CD4-positive, alpha-beta T cell (primary cell): ENCODE measurements at regions not wholly inside any gene's neighbourhood (a gene's known extent, or its start where the extent isn't known, plus 50 kb on each side); places are given as distances from the start of the nearest gene placed in this dataset.

Source experiments
- ATAC-seq: fragments of 200-7000 bp; cut with Tn5 transposase; one replicate; pipeline ENCODE4 v1.10.0; 2022; ENCODE audit warnings: mild to moderate bottlenecking; ENCODE audit not compliant: poor library complexity
- CTCF ChIA-PET: fragments of 350-600 bp; sonication (Branson Sonifier 250); formaldehyde crosslinking; loops from one replicate; lab custom pipeline; 2021; ENCODE audit warnings: antibody characterized with exemption, inconsistent platforms; lab: Charles Lee
- POLR2A ChIA-PET: fragments of 350-600 bp; sonication (Branson Sonifier 250); formaldehyde crosslinking; loops from one replicate; lab custom pipeline; 2021; ENCODE audit warnings: antibody characterized with exemption, inconsistent platforms; lab: Charles Lee
- DNase-seq, 14 experiments: peaks; one replicate each; pipeline ENCODE4 v3.0.0-alpha.2; 2013 to 2020; ENCODE audit warnings: mixed read lengths in 2 of 14
- H3K27ac ChIP-seq, 2 donors: one replicate each; pipeline versions ENCODE4 v1.5.1 to v1.7.0; 2013; ENCODE audit warnings: low read length in 2 of 2, low read depth in 1 of 2, mild to moderate bottlenecking in 1 of 2
- H3K27me3 ChIP-seq, 2 experiments: 1 replicate in 1 of 2; 2 replicates in 1 of 2; pipeline versions ENCODE4 v1.6.1 to v1.7.0; 2013; ENCODE audit warnings: low read length in 2 of 2, control low read depth in 1 of 2, mild to moderate bottlenecking in 1 of 2, moderate library complexity in 1 of 2; ENCODE audit not compliant: insufficient read depth in 2 of 2, control insufficient read depth in 1 of 2
- H3K36me3 ChIP-seq: one replicate; pipeline ENCODE4 v1.6.1; 2013; ENCODE audit warnings: low read length, control low read depth; ENCODE audit not compliant: insufficient read depth
- H3K4me1 ChIP-seq: one replicate; pipeline ENCODE4 v1.6.1; 2013; ENCODE audit warnings: low read length, control low read depth; ENCODE audit not compliant: insufficient read depth
- H3K4me3 ChIP-seq: one replicate; pipeline ENCODE4 v1.5.1; 2013; ENCODE audit warnings: mild to moderate bottlenecking, low read length, moderate library complexity
- H3K9me3 ChIP-seq, 2 experiments: 1 replicate in 1 of 2; 2 replicates in 1 of 2; pipeline versions ENCODE4 v1.6.1 to v1.7.0; 2013; ENCODE audit warnings: low read length in 2 of 2, mild to moderate bottlenecking in 2 of 2, control low read depth in 1 of 2, moderate library complexity in 1 of 2; ENCODE audit not compliant: control insufficient read depth in 1 of 2, insufficient read depth in 1 of 2
- H3K27ac Mint-ChIP-seq: one replicate; pipeline ENCODE4 v1.8.0; 2020; ENCODE audit warnings: mixed read lengths
- H3K27me3 Mint-ChIP-seq: one replicate; pipeline ENCODE4 v1.8.0; 2021; ENCODE audit warnings: mixed read lengths
- H3K36me3 Mint-ChIP-seq: one replicate; pipeline ENCODE4 v1.8.0; 2021; ENCODE audit warnings: low read depth, mixed read lengths
- H3K4me1 Mint-ChIP-seq: one replicate; pipeline ENCODE4 v1.8.0; 2021; ENCODE audit warnings: low read depth, mixed read lengths
- H3K4me3 Mint-ChIP-seq: one replicate; pipeline ENCODE4 v1.8.0; 2020; ENCODE audit warnings: mild to moderate bottlenecking, mixed read lengths
- H3K9me3 Mint-ChIP-seq: one replicate; pipeline ENCODE4 v1.8.0; 2020; ENCODE audit warnings: mixed read lengths
- intact Hi-C, 2 experiments: fragments of 100-400 bp; cut with DNase I in 1 of 2; cut with micrococcal nuclease in 1 of 2; formaldehyde crosslinking; loops; one replicate each; pipeline versions ENCODE4 v1.15.1 to v1.9.0; 2023 to 2025; cut with DNase I, micrococcal nuclease
- TF ChIP-seq, protein P1 (sequence below): fragments of 200-600 bp; IDR thresholded peaks from one replicate; pipeline ENCODE4 v1.8.0; 2022; ENCODE audit warnings: antibody characterized with exemption, mild to moderate bottlenecking

DNA sequence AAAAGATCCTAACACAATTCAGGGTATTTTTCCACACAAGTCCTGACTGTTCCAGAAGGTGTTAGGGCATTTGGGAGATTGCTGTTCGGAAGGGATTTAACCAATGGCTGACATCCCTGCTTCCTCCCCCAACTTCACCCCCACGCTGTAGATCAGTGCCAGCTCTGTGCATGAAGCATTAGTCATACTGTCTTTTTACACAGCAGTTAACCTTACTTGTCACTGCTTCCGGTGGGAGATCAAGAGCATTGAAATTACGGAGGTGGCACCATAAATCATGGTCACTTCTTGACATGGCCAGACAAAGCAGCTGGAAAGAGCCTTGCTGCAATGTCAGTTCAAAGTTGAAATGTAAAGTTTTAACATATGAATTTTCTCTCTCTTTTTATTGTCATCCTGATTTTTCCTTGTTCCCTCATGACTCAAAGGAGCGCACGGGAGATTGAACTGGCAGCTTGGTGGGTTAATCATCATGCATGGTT is 70.2 kb downstream of the HRH4 start:
- Histone ChIP-seq H3K9me3 (no peaks in the 10 kb centered on the region), H3K27me3 (peaks cover 5 to 8% of the 10 kb centered on the region in 2 experiments), H3K4me1 (no peaks in the 10 kb centered on the region), H3K36me3 (no peaks in the 10 kb centered on the region), H3K27ac (no peak overlapping the region), H3K4me3 (no peak overlapping the region)
- CTCF ChIA-PET = interaction anchor here (0.9 kb wide), 1 partner anchor 16 kb away, joined by 3 read pairs; no protein-coding TSS in a partner anchor
- H3K9me3 Mint-ChIP-seq = peaks cover 4% of the 10 kb centered on the region
- H3K4me1 Mint-ChIP-seq = no peaks in the 10 kb centered on the region
- POLR2A ChIA-PET = interaction anchor here (0.7 kb wide), 1 partner anchor 71 kb away, joined by 4 read pairs; no protein-coding TSS in a partner anchor
- no peak for DNase-seq
- peaks cover 50% of the 10 kb centered on the region for H3K27me3 Mint-ChIP-seq
- no peak overlapping the region for H3K4me3 Mint-ChIP-seq
- H3K27ac Mint-ChIP-seq = no peak overlapping the region
- no peaks in the 10 kb centered on the region for H3K36me3 Mint-ChIP-seq
- no peak for ATAC-seq
- intact Hi-C loops = no loop called here
- TF ChIP-seq, protein P1, sequence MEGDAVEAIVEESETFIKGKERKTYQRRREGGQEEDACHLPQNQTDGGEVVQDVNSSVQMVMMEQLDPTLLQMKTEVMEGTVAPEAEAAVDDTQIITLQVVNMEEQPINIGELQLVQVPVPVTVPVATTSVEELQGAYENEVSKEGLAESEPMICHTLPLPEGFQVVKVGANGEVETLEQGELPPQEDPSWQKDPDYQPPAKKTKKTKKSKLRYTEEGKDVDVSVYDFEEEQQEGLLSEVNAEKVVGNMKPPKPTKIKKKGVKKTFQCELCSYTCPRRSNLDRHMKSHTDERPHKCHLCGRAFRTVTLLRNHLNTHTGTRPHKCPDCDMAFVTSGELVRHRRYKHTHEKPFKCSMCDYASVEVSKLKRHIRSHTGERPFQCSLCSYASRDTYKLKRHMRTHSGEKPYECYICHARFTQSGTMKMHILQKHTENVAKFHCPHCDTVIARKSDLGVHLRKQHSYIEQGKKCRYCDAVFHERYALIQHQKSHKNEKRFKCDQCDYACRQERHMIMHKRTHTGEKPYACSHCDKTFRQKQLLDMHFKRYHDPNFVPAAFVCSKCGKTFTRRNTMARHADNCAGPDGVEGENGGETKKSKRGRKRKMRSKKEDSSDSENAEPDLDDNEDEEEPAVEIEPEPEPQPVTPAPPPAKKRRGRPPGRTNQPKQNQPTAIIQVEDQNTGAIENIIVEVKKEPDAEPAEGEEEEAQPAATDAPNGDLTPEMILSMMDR = no peak

DNA sequence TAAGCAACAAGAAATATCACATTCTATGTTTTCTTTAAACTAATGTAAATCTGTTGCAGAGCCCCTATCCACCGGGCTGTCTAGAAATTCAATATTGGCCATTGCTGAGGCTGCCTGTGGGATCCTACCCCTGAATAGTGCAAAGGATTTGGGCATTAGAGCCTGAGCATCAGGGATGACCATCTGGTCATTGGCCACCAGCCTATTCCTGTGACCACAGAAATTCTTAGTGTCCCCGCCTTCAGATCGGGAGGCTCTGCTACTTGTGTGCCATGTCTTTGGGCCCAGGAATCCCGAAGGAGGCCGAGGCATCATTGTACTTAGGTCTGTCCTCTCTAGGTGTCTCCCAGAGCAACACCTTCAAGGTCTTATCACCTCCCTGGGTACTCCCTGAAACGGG is 73.8 kb downstream of the HRH4 start:
- Mint-ChIP-seq H3K36me3 (no peaks in the 10 kb centered on the region), H3K27me3 (peaks cover 50% of the 10 kb centered on the region), H3K4me1 (no peaks in the 10 kb centered on the region), H3K27ac (no peak overlapping the region), H3K4me3 (no peak overlapping the region), H3K9me3 (peaks cover 4% of the 10 kb centered on the region)
- ChIA-PET POLR2A (no interaction called here), CTCF (no interaction called here)
- intact Hi-C loops = no loop called here
- Histone ChIP-seq H3K9me3 (no peaks in the 10 kb centered on the region), H3K4me3 (no peak overlapping the region), H3K27ac (no peak overlapping the region), H3K27me3 (peaks cover 6 to 8% of the 10 kb centered on the region in 2 experiments), H3K4me1 (no peaks in the 10 kb centered on the region), H3K36me3 (no peaks in the 10 kb centered on the region)
- TF ChIP-seq, protein P1 = no peak
- ATAC-seq (no peak), DNase-seq (no peak)

DNA sequence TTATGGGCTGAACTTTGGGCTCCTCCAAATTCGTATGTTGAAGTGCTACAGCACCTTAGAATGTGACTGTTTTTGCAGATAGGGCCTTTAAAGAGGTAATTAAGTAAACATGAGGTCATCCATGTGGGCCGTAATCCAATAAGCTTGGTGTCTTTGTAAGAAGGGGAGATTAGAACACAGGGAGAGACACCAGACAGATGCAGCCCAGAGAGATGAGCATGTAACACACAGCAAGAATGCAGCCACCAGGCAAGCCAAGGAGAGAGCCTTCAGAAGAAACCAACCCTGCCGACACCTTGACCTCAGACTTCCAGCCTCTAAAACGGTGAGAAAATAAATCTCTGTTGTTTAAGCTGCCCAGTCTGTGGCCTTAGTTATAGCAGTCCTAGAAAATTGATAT is 74.3 kb downstream of the HRH4 start:
- no peaks in the 10 kb centered on the region for H3K36me3 Mint-ChIP-seq
- TF ChIP-seq, protein P1 = no peak
- ChIA-PET CTCF (no interaction called here), POLR2A (no interaction called here)
- ATAC-seq (no peak), DNase-seq (no peak)
- H3K27me3 Mint-ChIP-seq = peaks cover 48% of the 10 kb centered on the region
- H3K4me3 Mint-ChIP-seq = no peak overlapping the region
- Histone ChIP-seq H3K4me3 (no peak overlapping the region), H3K27ac (no peak overlapping the region), H3K27me3 (peaks cover 6 to 8% of the 10 kb centered on the region in 2 experiments), H3K4me1 (no peaks in the 10 kb centered on the region), H3K9me3 (no peaks in the 10 kb centered on the region), H3K36me3 (no peaks in the 10 kb centered on the region)
- intact Hi-C loops = no loop called here
- no peak overlapping the region for H3K27ac Mint-ChIP-seq
- H3K4me1 Mint-ChIP-seq = no peaks in the 10 kb centered on the region
- H3K9me3 Mint-ChIP-seq = peaks cover 4% of the 10 kb centered on the region
